ENCODE measurements at regions not wholly inside any gene's neighbourhood (a gene's known extent, or its start where the extent isn't known, plus 50 kb on each side); places are given as distances from the start of the nearest gene placed in this dataset.

GRCh38 chr4:110412354-110413065 is 63.4 kb upstream of the ENPEP start:
- H3K4me3 ChIP-seq = peak overlapping the region; percentile 56
- ATAC-seq (no peak), DNase-seq (ENCODE audit: low spot score) (no peak)
- no peak overlapping the region for H3K27ac ChIP-seq (ENCODE audit: low read depth)
- H3K9me2 ChIP-seq (ENCODE audit: insufficient read depth) = no peaks in the 10 kb centered on the region
- peaks cover 7% of the 10 kb centered on the region; the same call in 1 of the 2 replicates for H3K36me3 ChIP-seq (ENCODE audit: insufficient read depth)
- peaks cover 27% of the 10 kb centered on the region; the same call in 2 of the 3 replicates for H3K36me3 Mint-ChIP-seq (ENCODE audit: low read depth)
- peaks cover 36% of the 10 kb centered on the region for H3K27me3 Mint-ChIP-seq (ENCODE audit: insufficient read depth, low read depth, poor library complexity)
- peaks cover 12% of the 10 kb centered on the region for H3K4me1 ChIP-seq (ENCODE audit: insufficient read depth)
- H3K79me2 ChIP-seq (replicated peaks; ENCODE audit: insufficient read depth) = no peaks in the 10 kb centered on the region
- H2AFZ ChIP-seq = no peak overlapping the region
- H3K27ac Mint-ChIP-seq = no peak overlapping the region
- no peaks in the 10 kb centered on the region for H3F3A ChIP-seq (replicated peaks; ENCODE audit: low read depth)
- H3K4me2 ChIP-seq = peak overlapping the region; percentile 84
- peaks cover 30% of the 10 kb centered on the region; the same call in 2 of the 3 replicates for H3K9me3 Mint-ChIP-seq
- H3K27me3 ChIP-seq (ENCODE audit: insufficient read depth) = peaks cover 19% of the 10 kb centered on the region
- TF ChIP-seq, protein P1, sequence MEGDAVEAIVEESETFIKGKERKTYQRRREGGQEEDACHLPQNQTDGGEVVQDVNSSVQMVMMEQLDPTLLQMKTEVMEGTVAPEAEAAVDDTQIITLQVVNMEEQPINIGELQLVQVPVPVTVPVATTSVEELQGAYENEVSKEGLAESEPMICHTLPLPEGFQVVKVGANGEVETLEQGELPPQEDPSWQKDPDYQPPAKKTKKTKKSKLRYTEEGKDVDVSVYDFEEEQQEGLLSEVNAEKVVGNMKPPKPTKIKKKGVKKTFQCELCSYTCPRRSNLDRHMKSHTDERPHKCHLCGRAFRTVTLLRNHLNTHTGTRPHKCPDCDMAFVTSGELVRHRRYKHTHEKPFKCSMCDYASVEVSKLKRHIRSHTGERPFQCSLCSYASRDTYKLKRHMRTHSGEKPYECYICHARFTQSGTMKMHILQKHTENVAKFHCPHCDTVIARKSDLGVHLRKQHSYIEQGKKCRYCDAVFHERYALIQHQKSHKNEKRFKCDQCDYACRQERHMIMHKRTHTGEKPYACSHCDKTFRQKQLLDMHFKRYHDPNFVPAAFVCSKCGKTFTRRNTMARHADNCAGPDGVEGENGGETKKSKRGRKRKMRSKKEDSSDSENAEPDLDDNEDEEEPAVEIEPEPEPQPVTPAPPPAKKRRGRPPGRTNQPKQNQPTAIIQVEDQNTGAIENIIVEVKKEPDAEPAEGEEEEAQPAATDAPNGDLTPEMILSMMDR (conservative IDR thresholded peaks at IDR 0.05; ENCODE audit: low read depth in 2 of 2) = no peak
- TF ChIP-seq REST (IDR thresholded peaks at IDR 0.05; ENCODE audit: unreplicated experiment) (no peak), JUNB (IDR thresholded peaks at IDR 0.05; ENCODE audit: unreplicated experiment) (no peak), EZH2phosphoT487 (IDR thresholded peaks at IDR 0.05; ENCODE audit: unreplicated experiment) (no peak), CREB1 (CRISPR knock-in tag; IDR thresholded peaks at IDR 0.05; ENCODE audit: low read depth) (no peak), ZNF114 (CRISPR knock-in tag; IDR thresholded peaks at IDR 0.05) (no peak), EZH2 (IDR thresholded peaks at IDR 0.05; ENCODE audit: low read depth, unreplicated experiment) (no peak), POLR2AphosphoS5 (IDR thresholded peaks at IDR 0.05; ENCODE audit: low read depth) (no peak), NANOG (IDR thresholded peaks at IDR 0.05; ENCODE audit: borderline replicate concordance) (no peak), ETS1 (IDR thresholded peaks at IDR 0.05) (no peak), STAT1 (IDR thresholded peaks at IDR 0.05; ENCODE audit: unreplicated experiment) (no peak), ZNF331 (CRISPR knock-in tag; IDR thresholded peaks at IDR 0.05; ENCODE audit: low read depth) (no peak)
- TF ChIP-seq, protein P2, sequence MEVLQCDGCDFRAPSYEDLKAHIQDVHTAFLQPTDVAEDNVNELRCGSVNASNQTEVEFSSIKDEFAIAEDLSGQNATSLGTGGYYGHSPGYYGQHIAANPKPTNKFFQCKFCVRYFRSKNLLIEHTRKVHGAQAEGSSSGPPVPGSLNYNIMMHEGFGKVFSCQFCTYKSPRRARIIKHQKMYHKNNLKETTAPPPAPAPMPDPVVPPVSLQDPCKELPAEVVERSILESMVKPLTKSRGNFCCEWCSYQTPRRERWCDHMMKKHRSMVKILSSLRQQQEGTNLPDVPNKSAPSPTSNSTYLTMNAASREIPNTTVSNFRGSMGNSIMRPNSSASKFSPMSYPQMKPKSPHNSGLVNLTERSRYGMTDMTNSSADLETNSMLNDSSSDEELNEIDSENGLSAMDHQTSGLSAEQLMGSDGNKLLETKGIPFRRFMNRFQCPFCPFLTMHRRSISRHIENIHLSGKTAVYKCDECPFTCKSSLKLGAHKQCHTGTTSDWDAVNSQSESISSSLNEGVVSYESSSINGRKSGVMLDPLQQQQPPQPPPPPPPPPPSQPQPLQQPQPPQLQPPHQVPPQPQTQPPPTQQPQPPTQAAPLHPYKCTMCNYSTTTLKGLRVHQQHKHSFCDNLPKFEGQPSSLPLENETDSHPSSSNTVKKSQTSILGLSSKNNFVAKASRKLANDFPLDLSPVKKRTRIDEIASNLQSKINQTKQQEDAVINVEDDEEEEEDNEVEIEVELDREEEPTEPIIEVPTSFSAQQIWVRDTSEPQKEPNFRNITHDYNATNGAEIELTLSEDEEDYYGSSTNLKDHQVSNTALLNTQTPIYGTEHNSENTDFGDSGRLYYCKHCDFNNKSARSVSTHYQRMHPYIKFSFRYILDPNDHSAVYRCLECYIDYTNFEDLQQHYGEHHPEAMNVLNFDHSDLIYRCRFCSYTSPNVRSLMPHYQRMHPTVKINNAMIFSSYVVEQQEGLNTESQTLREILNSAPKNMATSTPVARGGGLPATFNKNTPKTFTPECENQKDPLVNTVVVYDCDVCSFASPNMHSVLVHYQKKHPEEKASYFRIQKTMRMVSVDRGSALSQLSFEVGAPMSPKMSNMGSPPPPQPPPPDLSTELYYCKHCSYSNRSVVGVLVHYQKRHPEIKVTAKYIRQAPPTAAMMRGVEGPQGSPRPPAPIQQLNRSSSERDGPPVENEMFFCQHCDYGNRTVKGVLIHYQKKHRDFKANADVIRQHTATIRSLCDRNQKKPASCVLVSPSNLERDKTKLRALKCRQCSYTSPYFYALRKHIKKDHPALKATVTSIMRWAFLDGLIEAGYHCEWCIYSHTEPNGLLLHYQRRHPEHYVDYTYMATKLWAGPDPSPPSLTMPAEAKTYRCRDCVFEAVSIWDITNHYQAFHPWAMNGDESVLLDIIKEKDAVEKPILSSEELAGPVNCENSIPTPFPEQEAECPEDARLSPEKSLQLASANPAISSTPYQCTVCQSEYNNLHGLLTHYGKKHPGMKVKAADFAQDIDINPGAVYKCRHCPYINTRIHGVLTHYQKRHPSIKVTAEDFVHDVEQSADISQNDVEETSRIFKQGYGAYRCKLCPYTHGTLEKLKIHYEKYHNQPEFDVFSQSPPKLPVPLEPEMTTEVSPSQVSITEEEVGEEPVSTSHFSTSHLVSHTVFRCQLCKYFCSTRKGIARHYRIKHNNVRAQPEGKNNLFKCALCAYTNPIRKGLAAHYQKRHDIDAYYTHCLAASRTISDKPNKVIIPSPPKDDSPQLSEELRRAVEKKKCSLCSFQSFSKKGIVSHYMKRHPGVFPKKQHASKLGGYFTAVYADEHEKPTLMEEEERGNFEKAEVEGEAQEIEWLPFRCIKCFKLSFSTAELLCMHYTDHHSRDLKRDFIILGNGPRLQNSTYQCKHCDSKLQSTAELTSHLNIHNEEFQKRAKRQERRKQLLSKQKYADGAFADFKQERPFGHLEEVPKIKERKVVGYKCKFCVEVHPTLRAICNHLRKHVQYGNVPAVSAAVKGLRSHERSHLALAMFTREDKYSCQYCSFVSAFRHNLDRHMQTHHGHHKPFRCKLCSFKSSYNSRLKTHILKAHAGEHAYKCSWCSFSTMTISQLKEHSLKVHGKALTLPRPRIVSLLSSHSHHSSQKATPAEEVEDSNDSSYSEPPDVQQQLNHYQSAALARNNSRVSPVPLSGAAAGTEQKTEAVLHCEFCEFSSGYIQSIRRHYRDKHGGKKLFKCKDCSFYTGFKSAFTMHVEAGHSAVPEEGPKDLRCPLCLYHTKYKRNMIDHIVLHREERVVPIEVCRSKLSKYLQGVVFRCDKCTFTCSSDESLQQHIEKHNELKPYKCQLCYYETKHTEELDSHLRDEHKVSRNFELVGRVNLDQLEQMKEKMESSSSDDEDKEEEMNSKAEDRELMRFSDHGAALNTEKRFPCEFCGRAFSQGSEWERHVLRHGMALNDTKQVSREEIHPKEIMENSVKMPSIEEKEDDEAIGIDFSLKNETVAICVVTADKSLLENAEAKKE (CRISPR knock-in tag; IDR thresholded peaks at IDR 0.05) = no peak
- H4K20me1 ChIP-seq (replicated peaks; ENCODE audit: insufficient read depth) = no peaks in the 10 kb centered on the region
- H3K4me3 Mint-ChIP-seq = peak overlapping the region; percentile 79; the same call in 2 of the 3 replicates
- peaks cover 28% of the 10 kb centered on the region for H3K4me1 Mint-ChIP-seq
